SK-N-SH treated with all-trans-retinoic acid at 6 μM for 48 hours (cell line): ENCODE measurements at regions not wholly inside any gene's neighbourhood (a gene's known extent, or its start where the extent isn't known, plus 50 kb on each side); places are given as distances from the start of the nearest gene placed in this dataset.

ENCODE experiments used
- ATAC-seq: fragments of 200-7000 bp; cut with Tn5 transposase; 3 replicates; pipeline ENCODE4 v1.9.1; 2020; ENCODE audit warnings: mild to moderate bottlenecking, moderate library complexity
- BACH2 ChIP-seq: fragments of 250-450 bp; sonication (Bioruptor Pico); IDR thresholded peaks from 2 replicates; pipeline ENCODE4 v1.9.0; 2021; ENCODE audit warnings: mild to moderate bottlenecking, borderline replicate concordance
- CSDC2 ChIP-seq: fragments of 250-450 bp; sonication (Bioruptor Pico); IDR thresholded peaks from 2 replicates; pipeline ENCODE4 v1.5.0; 2020; ENCODE audit warnings: mild to moderate bottlenecking, moderate library complexity
- ESRRG ChIP-seq: fragments of 250-450 bp; sonication (Bioruptor Pico); IDR thresholded peaks from 2 replicates; pipeline ENCODE4 v1.6.1; 2021; ENCODE audit warnings: mild to moderate bottlenecking
- GLIS3 ChIP-seq: fragments of 250-450 bp; sonication (Bioruptor Pico); IDR thresholded peaks from 2 replicates; pipeline ENCODE4 v1.5.0; 2020; ENCODE audit warnings: mild to moderate bottlenecking, moderate library complexity
- ISL1 ChIP-seq: fragments of 250-450 bp; sonication (Bioruptor Pico); IDR thresholded peaks from 2 replicates; pipeline ENCODE4 v2.1.2; 2022; ENCODE audit warnings: mild to moderate bottlenecking, moderate library complexity
- OSR1 ChIP-seq: fragments of 250-450 bp; sonication (Bioruptor Pico); IDR thresholded peaks from 2 replicates; pipeline ENCODE4 v1.8.0; 2022; ENCODE audit warnings: moderate library complexity, mild to moderate bottlenecking, inconsistent platforms
- PATZ1 ChIP-seq: fragments of 250-450 bp; sonication (Bioruptor Pico); IDR thresholded peaks from 2 replicates; pipeline ENCODE4 v1.8.0; 2020; ENCODE audit warnings: mild to moderate bottlenecking, moderate library complexity, borderline replicate concordance
- PPARA ChIP-seq: fragments of 250-450 bp; sonication (Bioruptor Pico); IDR thresholded peaks from 2 replicates; pipeline ENCODE4 v1.5.0; 2020; ENCODE audit warnings: mild to moderate bottlenecking, borderline replicate concordance
- RARB ChIP-seq: fragments of 250-450 bp; sonication (Bioruptor Pico); IDR thresholded peaks from 2 replicates; pipeline ENCODE4 v1.8.0; 2021; ENCODE audit warnings: mild to moderate bottlenecking, moderate library complexity
- SNAI2 ChIP-seq: fragments of 250-450 bp; sonication (Bioruptor Pico); IDR thresholded peaks from 2 replicates; pipeline ENCODE4 v1.5.0; 2020; ENCODE audit warnings: mild to moderate bottlenecking, moderate library complexity
- TCF4 ChIP-seq: fragments of 250-450 bp; sonication (Bioruptor Pico); IDR thresholded peaks from 2 replicates; pipeline ENCODE4 v1.8.0; 2021; ENCODE audit warnings: mild to moderate bottlenecking, moderate library complexity, borderline replicate concordance
- TOX ChIP-seq: fragments of 250-450 bp; sonication (Bioruptor Pico); IDR thresholded peaks from 2 replicates; pipeline ENCODE4 v1.8.0; 2021; ENCODE audit warnings: mild to moderate bottlenecking, moderate library complexity, borderline replicate concordance
- ZC3H10 ChIP-seq: fragments of 250-450 bp; sonication (Bioruptor Pico); IDR thresholded peaks from 2 replicates; pipeline ENCODE4 v1.5.1; 2021; ENCODE audit warnings: mild to moderate bottlenecking, moderate library complexity
- ZFP30 ChIP-seq: fragments of 450-650 bp; formaldehyde crosslinking; IDR thresholded peaks from 2 replicates; pipeline ENCODE4 v1.5.0; 2022; ENCODE audit warnings: mild to moderate bottlenecking, moderate library complexity
- ZNF565 ChIP-seq: fragments of 450-650 bp; formaldehyde crosslinking; conservative IDR thresholded peaks from 2 replicates; pipeline ENCODE4 v1.5.0; 2020; ENCODE audit warnings: low read depth, mild to moderate bottlenecking, moderate library complexity
- ZNF70 ChIP-seq: fragments of 450-650 bp; formaldehyde crosslinking; IDR thresholded peaks from 2 replicates; pipeline ENCODE4 v1.5.0; 2020; ENCODE audit warnings: mild to moderate bottlenecking, moderate library complexity
- TF ChIP-seq, protein P1 (sequence below): fragments of 250-450 bp; sonication (Bioruptor Pico); IDR thresholded peaks from 2 replicates; pipeline ENCODE4 v1.8.0; 2021; ENCODE audit warnings: low read depth, mild to moderate bottlenecking, moderate library complexity, borderline replicate concordance
- TF ChIP-seq, protein P2 (sequence below): fragments of 250-450 bp; sonication (Bioruptor Pico); IDR thresholded peaks from 2 replicates; pipeline ENCODE4 v1.5.1; 2021; ENCODE audit warnings: mild to moderate bottlenecking, moderate library complexity
- TF ChIP-seq, protein P3 (sequence below): fragments of 250-450 bp; sonication (Bioruptor Pico); IDR thresholded peaks from 2 replicates; pipeline ENCODE4 v1.5.0; 2020; ENCODE audit warnings: mild to moderate bottlenecking, moderate library complexity

GRCh38 chr4:52507774-52508173 is 151.3 kb downstream of the USP46 start:
- ATAC-seq, result no peak
- TF ChIP-seq TOX (CRISPR knock-in tag) (no peak), SNAI2 (no peak), ZNF565 (no peak), OSR1 (no peak), PATZ1 (CRISPR knock-in tag) (no peak), ESRRG (CRISPR knock-in tag) (no peak), GLIS3 (CRISPR knock-in tag) (no peak), ISL1 (CRISPR knock-in tag) (no peak), ZNF70 (CRISPR knock-in tag) (no peak), BACH2 (no peak), RARB (no peak), TCF4 (CRISPR knock-in tag) (no peak)
- TF ChIP-seq, protein P1, sequence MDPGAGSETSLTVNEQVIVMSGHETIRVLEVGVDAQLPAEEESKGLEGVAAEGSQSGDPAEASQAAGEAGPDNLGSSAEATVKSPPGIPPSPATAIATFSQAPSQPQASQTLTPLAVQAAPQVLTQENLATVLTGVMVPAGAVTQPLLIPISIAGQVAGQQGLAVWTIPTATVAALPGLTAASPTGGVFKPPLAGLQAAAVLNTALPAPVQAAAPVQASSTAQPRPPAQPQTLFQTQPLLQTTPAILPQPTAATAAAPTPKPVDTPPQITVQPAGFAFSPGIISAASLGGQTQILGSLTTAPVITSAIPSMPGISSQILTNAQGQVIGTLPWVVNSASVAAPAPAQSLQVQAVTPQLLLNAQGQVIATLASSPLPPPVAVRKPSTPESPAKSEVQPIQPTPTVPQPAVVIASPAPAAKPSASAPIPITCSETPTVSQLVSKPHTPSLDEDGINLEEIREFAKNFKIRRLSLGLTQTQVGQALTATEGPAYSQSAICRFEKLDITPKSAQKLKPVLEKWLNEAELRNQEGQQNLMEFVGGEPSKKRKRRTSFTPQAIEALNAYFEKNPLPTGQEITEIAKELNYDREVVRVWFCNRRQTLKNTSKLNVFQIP (CRISPR knock-in tag), result no peak
- TF ChIP-seq, protein P2, sequence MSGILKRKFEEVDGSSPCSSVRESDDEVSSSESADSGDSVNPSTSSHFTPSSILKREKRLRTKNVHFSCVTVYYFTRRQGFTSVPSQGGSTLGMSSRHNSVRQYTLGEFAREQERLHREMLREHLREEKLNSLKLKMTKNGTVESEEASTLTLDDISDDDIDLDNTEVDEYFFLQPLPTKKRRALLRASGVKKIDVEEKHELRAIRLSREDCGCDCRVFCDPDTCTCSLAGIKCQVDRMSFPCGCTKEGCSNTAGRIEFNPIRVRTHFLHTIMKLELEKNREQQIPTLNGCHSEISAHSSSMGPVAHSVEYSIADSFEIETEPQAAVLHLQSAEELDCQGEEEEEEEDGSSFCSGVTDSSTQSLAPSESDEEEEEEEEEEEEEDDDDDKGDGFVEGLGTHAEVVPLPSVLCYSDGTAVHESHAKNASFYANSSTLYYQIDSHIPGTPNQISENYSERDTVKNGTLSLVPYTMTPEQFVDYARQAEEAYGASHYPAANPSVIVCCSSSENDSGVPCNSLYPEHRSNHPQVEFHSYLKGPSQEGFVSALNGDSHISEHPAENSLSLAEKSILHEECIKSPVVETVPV, result no peak
- TF ChIP-seq, protein P3, sequence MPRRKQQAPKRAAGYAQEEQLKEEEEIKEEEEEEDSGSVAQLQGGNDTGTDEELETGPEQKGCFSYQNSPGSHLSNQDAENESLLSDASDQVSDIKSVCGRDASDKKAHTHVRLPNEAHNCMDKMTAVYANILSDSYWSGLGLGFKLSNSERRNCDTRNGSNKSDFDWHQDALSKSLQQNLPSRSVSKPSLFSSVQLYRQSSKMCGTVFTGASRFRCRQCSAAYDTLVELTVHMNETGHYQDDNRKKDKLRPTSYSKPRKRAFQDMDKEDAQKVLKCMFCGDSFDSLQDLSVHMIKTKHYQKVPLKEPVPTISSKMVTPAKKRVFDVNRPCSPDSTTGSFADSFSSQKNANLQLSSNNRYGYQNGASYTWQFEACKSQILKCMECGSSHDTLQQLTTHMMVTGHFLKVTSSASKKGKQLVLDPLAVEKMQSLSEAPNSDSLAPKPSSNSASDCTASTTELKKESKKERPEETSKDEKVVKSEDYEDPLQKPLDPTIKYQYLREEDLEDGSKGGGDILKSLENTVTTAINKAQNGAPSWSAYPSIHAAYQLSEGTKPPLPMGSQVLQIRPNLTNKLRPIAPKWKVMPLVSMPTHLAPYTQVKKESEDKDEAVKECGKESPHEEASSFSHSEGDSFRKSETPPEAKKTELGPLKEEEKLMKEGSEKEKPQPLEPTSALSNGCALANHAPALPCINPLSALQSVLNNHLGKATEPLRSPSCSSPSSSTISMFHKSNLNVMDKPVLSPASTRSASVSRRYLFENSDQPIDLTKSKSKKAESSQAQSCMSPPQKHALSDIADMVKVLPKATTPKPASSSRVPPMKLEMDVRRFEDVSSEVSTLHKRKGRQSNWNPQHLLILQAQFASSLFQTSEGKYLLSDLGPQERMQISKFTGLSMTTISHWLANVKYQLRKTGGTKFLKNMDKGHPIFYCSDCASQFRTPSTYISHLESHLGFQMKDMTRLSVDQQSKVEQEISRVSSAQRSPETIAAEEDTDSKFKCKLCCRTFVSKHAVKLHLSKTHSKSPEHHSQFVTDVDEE (CRISPR knock-in tag), result no peak

DNA sequence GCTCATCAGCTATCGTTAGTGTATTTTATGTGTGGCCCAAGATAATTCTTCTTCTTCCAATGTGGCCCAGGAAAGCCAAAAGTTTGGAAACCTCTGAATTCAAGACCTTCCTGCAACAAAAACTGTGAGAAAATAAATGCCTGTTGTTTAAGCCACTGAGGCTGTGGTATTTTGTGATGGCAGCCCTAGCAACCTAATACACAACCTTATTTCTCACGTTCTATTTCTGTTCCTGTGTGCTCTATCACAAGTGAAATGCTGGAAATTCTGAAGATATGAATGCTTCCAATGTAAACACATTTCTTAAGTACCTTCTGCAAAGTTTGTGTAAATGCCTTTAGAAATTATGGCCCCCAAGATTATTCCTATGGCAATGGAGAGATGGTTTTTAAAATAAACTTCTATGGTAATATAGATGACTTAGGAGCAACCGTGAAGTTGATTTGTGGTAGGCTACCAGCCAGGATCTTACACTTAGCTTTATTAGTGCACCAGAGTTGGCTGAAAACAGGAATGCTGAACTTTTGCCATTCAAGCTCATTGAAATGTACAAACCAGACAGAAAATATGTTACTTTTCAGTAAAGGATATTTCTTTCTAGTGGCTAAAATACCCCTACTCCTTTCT is 148.0 kb downstream of the USP46 start:
- no peak for TF ChIP-seq ZC3H10 (CRISPR knock-in tag)
- no peak for TF ChIP-seq ISL1 (CRISPR knock-in tag)
- no peak for TF ChIP-seq ZNF70 (CRISPR knock-in tag)
- TF ChIP-seq PPARA, result no peak
- no peak for TF ChIP-seq ZNF565
- TF ChIP-seq OSR1, result no peak
- TF ChIP-seq, protein P1 (CRISPR knock-in tag), result no peak
- TF ChIP-seq SNAI2, result no peak
- TF ChIP-seq PATZ1 (CRISPR knock-in tag), result no peak
- TF ChIP-seq CSDC2, result no peak
- no peak for TF ChIP-seq GLIS3 (CRISPR knock-in tag)
- TF ChIP-seq TOX (CRISPR knock-in tag), result no peak
- no peak for TF ChIP-seq ZFP30 (CRISPR knock-in tag)
- no peak for TF ChIP-seq TCF4 (CRISPR knock-in tag)
- TF ChIP-seq, protein P2, result no peak
- TF ChIP-seq, all 23 proteins: peak for 0
- no peak for ATAC-seq
